Left cardiac atrium (tissue), 4 donors: ENCODE measurements at regions not wholly inside any gene's neighbourhood (a gene's known extent, or its start where the extent isn't known, plus 50 kb on each side); places are given as distances from the start of the nearest gene placed in this dataset.
"Not testable (repeated sequence)": the region's sequence is repeated elsewhere in the genome, so short reads cannot be mapped to it uniquely, and the experiment has no call there.

Experiments used
- ATAC-seq, 2 donors: fragments of 200-7000 bp; cut with Tn5 transposase; one replicate each; pipeline ENCODE4 v1.9.1; 2020; ENCODE audit warnings: mild to moderate bottlenecking in 2 of 2, moderate library complexity in 2 of 2
- DNase-seq: peaks from one replicate; pipeline ENCODE4 v3.0.0-alpha.2; 2020
- intact Hi-C, 2 donors: fragments of 100-400 bp; cut with DNase I; formaldehyde crosslinking; loops; one replicate each; pipeline versions ENCODE4 v1.14.1 to v1.15.1; 2022 to 2023
- donor health status: DM: no; HTN: yes; CAD: no.
- donor health status: DM: no; HTN: yes; CAD: no; lungs with severe emphysema.
- donor health status: DM: yes; HTN: yes; CAD: no.
- donor health status: Dilated cardiomyopathy.

DNA sequence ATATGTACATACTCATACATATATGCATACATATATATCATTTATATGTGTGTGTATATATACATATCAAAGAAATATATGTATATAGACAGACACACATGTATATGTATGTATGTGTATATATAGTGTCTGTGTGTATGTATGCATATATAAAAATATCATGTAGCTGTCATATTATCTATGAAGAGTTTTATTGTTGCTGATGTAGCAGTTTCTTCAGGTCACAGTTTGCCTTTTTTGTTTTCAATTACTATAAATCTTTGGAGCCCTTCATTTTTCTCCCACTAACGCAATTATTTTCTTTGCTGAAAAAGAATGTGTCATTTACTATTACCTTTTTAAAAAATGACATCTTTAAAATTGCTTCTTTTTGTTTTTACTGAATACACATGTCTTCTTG is 904.5 kb downstream of the PLA2G4A start:
- intact Hi-C loops, result no loop called here

DNA sequence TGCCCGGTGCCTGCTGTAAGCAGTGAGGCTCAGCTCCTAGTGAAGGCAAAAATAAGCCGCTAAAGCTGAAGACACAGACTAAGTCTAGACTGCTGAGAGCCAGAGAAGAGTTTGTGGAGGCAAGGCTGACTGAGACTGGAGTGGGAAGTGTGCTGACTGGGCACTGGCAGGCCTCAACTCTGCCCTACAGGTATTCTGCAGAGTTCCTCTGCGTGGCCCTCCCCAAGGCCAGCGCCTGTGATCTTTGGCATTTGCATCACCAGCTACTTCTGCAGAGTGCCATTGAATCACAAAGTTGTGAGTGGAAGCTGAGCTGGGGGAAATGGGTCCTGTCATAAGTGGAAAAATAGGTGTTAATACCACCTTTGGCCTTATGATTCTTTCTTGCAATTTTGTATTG is 905.7 kb downstream of the PLA2G4A start:
- intact Hi-C loops, result no loop called here

More for the DNA sequence above, 904.5 kb downstream of the PLA2G4A start:
- DNase-seq, result no peak
- ATAC-seq, result no peak

DNA sequence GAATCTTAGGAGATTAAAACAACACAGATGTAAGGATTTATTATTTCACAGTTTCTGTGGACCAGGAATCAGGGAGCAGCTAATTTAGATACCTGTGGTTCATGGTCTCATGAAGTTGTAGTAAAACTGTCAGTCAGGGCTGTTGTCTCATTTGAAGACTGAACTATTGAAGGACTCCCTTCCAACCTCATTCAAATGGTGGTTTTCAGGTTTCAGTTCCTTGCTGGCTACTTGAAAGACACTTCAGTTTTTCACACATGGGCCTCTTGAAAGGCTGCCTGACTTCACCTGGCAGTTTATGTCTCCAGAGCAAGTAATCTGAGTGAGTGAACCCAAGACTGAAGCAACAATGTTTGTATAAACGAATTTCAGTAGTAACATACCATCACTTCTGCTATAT is 915.9 kb downstream of the PLA2G4A start:
- ATAC-seq (no peak), DNase-seq (no peak)
- intact Hi-C loops, result no loop called here

More for the DNA sequence above, 905.7 kb downstream of the PLA2G4A start:
- ATAC-seq (no peak), DNase-seq (no peak)

DNA sequence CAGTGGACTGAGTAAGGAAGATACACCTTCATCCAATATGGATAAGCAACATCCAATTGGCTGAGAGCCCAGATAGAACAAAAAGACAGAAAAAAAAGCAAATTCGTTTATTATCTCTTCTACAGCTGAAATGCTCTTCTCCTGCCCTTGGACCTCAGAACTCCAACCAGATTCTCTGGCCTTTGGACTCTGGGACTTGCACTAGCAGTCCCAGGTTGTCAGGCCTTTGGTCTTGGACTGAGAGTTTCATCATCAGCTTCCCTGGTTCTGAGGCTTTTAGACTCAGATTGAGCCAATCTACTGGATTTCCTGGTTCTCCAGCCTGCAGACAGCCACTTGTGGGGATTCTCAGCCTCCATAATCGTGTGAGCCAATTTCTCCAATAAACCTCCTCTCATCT is 926.8 kb downstream of the PLA2G4A start:
- no peak for DNase-seq
- intact Hi-C loops, result no loop called here
- no peak for ATAC-seq

DNA sequence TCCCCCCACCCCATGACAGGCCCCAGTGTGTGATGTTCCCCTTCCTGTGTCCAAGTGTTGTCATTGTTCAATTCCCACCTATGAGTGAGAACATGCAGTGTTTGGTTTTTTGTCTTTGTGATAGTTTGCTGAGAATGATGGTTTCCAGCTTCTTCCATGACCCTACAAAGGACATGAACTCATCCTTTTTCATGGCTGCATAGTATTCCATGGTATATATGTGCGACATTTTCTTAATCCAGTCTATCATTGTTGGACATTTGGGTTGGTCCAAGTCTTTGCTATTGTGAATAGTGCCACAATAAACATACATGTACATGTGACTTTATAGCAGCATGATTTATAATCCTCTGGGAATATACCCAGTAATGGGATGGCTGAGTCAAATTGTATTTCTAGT is 927.9 kb downstream of the PLA2G4A start:
- DNase-seq, ATAC-seq, intact Hi-C loops: not testable (repeated sequence)

DNA sequence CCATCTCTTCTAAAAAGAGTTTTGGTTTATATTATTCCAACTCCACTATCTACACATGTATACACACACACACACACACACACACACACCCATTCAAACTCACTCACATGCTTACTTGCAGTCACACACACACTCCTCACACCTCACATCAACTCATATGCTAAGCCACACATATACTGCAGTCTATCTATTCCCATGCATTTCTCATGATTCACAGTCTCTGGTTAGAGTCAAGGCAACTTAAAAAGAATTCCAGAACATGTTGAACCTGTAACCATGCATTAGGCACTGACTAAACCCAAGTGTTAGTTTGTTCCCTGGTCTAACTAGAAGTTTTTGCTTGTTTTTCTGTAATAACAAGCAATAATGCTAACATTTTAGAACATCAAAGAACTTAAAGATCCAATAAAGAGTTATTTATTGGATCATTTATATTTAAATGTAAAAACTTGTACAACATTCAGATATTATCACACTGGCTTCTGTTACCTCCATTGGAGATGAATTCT is 931.1 kb downstream of the PLA2G4A start:
- ATAC-seq (no peak), DNase-seq (no peak)
- intact Hi-C loops, result no loop called here

DNA sequence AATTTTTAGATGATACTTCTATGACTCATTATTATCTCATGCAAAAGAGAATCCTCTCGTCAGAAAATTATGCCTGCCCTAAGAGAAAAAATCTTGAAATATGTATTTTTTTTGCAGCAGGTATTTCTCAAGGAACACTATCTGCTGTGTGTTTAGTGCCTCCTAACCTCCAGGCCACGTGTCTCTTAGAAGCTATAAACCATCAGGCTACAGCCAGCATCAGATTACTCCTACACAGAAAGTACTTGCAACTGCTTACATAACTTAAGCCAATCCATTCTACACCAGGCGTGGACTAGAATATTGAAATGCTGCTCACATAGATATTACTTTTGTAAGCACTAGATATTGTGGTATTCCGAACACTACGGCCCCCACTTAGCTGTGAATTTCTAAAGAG is 933.4 kb downstream of the PLA2G4A start:
- peak in 1 of 2 donors; percentile 85 for ATAC-seq
- DNase-seq, result no peak
- intact Hi-C loops, result no loop called here

DNA sequence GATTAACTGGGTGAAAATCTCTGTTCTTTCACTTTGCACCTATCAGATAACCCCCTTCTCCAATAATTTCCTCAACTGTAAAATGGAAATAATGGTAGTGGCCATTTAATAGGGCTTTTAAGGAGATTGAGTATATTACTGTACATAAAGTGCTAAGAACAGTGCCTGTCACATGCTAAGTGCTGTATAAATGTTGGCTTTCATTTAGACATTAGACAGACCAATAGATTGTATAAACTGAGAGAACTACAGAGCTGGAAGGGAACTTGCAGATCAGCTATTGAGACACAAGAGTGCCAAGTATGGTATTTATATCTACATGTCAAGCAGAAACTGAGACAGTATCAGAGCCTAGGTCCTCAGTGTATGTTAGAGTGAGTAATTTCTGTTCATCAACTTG is 934.7 kb downstream of the PLA2G4A start:
- DNase-seq, result no peak
- intact Hi-C loops, result no loop called here
- ATAC-seq, result no peak

DNA sequence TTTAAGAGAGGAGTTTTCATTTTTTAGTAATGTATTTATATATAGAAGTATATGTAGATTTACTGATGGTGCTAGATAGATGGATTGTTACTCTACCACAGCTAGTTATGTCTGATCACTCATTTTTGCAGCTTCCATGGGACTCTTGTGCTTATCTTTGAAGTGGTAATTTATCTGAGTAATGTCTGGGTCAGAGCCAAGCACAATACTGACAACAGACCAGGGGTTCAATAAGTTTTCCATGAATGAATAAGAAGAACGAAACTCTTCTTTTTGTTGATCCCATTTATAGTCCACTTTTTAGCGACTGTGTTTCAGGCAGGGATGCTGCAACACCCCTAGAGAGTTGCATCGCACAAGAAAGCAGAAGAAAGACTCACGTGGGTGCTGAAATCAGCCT is 935.2 kb downstream of the PLA2G4A start:
- intact Hi-C loops, result no loop called here
- ATAC-seq, result no peak
- DNase-seq, result no peak

DNA sequence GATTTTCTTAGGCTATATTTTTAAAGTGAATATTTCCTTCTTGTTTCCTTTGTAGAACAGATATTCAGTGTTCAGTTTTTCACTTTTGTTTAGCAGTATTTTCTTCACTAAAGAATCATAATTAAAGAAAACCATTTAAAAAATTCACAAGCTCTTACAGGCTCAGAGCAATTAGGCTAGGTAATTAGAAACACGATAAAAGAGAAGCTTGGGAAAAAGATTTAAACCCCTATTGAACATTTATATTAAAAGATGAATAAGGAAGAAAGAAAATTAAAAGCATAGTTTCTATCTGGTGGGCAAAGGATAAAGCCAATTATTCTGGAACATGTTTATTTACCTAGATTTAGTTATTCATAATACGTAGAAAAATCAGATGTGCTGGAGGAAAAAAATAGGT is 942.6 kb downstream of the PLA2G4A start:
- intact Hi-C loops, result no loop called here
- DNase-seq (no peak), ATAC-seq (no peak)

DNA sequence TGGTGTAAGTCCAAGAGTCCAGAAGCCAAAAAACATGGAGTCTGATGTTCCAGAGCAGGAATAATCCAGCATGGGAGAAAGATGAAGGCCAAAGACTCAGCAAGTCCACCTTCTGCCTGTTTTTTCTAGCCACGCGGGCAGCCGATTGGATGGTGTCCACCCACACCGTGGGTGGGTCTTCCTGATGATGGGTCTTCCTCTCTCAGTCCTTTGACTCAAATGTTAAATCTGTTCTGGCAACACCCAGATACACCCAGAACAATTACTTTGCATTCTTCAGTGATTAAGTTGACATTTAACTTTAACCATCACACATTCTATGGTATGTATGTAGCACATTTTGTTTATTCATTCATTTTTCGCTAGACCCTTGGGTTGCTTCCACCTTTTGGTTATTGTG is 944.4 kb downstream of the PLA2G4A start:
- ATAC-seq, result no peak
- intact Hi-C loops, result no loop called here
- DNase-seq, result no peak

DNA sequence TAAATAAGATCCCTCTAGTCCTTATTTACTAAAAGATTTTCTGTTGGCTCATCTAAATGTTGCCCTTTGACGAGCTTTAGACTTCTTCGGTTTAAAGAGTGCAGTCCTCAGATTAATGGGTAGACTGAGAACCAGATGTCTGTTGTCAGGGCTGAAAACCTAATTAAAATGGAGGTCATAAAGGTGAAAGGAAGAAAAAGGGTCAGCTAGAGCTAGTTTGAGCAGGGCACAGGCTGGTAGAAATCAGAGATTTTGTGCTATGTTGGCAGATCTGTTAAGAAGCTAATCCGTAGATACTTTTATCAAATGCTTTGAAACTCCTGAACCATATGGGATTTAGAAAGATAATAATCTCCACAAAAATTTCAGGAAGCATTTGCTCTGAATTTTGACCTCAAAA is 959.0 kb downstream of the PLA2G4A start:
- intact Hi-C loops, result no loop called here
- DNase-seq, result no peak
- no peak for ATAC-seq

DNA sequence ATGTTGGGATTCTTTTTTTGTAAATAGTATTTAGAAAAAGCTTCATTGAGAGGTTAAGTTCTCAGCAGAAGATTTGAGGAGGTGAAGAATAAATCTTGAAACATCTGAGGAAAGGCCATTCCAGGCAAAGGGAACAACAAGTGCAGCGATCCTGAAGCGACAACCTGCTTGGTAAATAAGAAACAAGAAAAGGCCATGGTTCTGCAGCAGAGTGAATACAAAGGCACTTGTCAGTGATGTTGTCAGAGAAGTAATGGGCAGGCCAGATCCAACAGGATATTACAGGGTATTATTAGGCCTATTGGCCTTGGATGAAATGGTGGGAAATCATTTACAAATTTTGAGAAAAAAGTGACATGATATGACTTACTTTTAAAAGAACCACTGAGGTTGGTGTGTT is 960.0 kb downstream of the PLA2G4A start:
- ATAC-seq, result no peak
- intact Hi-C loops, result no loop called here

DNA sequence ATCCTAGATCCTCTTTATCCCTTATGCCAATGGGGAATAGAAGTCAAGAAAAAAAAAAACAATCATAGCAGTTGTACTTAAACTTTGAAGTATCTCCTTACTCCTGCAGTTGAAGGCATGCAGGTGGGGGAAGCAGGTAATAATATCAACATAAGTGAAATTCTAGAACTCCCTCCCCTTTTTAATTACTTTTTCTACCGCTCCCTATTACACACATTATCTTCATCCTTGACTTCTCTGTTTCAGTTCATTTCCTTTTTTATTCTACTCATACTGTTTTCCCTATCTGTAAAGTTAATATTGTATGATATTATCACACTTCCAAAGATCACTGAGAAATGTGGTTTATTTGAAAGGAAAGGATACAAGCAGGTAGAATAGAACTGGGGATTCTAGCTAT is 962.0 kb downstream of the PLA2G4A start:
- intact Hi-C loops, result no loop called here
- DNase-seq (no peak), ATAC-seq (no peak)

More for the DNA sequence above, 960.0 kb downstream of the PLA2G4A start:
- no peak for DNase-seq

DNA sequence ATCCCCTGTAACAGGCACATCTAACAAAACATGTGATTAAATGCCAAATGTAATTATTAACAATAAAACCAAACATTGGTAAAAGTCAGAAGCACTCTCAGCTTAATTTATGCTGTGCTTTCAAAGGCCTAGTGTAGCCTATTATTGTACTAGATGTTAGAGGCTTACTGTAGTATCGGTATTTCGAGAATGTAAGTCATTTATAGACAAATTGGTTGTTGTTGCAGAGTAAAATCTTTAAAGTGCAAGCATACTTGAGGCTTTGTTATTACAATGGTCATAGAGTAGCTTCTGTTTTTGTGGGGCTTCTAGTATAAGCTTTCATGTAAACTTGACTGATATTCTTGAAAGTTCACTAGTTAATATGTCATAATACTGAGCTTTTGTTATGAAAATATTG is 965.8 kb downstream of the PLA2G4A start:
- DNase-seq, result no peak
- intact Hi-C loops, result no loop called here
- no peak for ATAC-seq

DNA sequence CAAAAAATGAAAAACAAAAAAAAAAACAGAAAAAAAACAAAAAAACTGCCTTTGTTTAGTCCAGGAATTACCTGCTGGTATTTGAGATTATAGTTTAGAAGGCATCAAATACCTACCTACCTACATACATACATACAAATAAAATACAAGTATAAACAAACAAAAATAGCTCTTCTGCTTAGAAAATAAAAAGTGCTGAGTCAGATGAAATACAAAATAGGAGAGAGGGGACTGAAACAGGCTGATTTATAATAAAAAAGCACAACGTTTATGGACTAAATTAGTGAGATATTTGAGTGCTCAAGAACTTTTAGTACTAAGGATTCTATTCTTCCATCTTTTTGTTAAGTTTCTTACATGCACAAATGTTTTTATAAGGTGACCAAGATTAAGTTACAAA is 980.8 kb downstream of the PLA2G4A start:
- intact Hi-C loops, result no loop called here

DNA sequence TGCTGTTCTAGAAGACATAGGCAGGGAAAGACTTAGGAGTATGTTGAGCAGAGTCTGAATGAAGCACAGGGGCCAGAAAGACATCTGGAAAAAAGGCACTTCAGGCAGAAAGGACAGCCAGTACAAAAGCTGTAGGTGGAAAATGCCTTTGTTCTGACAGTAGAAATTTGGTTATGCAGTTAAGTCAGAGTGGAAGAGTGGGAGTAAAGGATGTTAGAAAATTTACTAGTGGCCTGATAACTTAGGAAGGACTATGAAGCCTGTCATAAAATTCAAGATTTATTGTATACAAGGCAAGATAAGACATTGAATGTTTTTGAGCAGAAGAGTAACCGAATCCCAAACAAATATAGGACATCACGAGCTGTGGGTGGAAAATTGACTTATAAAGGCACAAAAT is 987.9 kb downstream of the PLA2G4A start:
- DNase-seq (no peak), ATAC-seq (no peak)
- intact Hi-C loops, result no loop called here

More for the DNA sequence above, 980.8 kb downstream of the PLA2G4A start:
- DNase-seq (no peak), ATAC-seq (no peak)

DNA sequence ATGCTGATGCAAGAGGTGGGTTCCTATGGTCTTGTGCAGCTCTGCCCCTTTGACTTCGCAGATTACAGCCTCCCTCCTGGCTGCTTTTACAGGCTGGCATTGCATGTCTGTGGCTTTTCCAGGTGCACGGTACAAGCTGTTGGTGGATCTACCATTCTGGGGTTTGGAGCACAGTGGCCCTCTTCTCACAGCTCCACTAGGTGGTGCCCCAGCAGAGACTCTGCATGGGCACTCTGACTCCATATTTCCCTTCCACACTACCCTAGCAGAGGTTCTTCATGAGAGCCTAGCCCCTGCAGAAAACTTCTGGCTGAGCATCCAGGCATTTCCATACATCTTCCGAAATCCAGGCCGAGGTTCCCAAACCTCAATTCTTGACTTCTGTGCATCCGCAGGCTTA is 989.0 kb downstream of the PLA2G4A start:
- DNase-seq (no peak), ATAC-seq (no peak)
- intact Hi-C loops, result no loop called here

DNA sequence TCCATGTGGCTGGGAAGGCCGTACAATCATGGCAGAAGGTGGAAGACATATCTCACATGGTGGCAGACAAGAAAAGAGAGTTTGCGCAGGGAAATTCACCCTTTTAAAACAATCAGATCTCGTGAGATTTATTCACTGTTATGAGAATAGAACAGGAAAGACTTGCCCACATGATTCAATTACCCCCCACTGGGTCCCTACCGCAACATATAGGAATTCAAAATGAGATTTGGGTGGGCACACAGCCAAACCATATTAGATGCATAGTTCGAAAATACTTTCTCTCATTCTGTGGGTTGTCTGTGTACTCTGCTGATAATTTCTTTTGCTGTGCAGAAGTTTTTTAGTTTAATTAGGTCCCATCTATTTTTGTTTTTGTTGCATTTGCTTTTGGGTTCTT is 990.3 kb downstream of the PLA2G4A start:
- no peak for ATAC-seq
- intact Hi-C loops, result no loop called here
- DNase-seq, result no peak

DNA sequence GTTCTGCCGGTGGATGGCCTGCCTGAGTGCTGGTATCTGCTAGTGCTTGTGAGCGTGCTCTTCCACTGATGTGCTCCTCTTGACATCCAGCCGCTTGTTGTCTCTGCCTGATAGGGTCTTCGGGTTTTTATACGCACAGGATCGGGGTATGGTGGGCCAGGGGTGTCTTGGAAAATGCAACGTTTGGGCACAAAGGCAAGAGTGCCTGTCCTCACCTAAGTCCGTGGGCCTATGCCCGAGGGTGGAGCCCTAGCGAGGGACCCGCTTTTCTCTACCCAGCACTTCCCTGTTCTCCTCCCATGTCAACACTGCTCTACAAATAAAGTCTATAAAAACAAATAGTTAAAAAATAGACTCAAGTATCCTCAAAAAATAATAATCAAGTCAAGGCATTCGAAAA is 1007.8 kb downstream of the PLA2G4A start:
- no peak for DNase-seq
- no peak for ATAC-seq
- intact Hi-C loops, result no loop called here

DNA sequence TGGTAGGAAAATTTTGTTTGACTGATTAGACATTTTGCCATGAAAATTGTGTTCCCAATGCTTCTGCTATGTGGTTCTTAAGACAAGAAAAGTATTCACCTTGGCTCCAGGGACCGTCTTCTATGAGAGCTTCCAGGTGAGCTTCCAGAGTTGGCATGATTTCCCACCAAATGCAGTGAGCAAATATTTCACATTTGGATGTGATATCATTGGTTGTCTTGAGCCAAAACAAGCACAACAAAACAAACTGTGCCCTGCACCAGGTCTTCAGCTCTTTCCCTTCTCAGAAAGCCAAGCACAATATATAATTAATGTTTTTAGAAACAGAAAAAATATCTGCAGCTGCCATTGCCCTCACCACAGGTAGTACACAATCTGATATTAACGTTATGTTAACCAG is 1009.0 kb downstream of the PLA2G4A start:
- no peak for ATAC-seq
- intact Hi-C loops, result no loop called here
- no peak for DNase-seq
